Inflammatory macrophage treated with lipopolysaccharide for 4 hours (primary cell): ENCODE measurements at regions not wholly inside any gene's neighbourhood (a gene's known extent, or its start where the extent isn't known, plus 50 kb on each side); places are given as distances from the start of the nearest gene placed in this dataset.
"Not testable (repeated sequence)": the region's sequence is repeated elsewhere in the genome, so short reads cannot be mapped to it uniquely, and the experiment has no call there.

Experiments used
- DNase-seq: peaks from one replicate; pipeline ENCODE4 v3.0.0-alpha.2; 2020

DNA sequence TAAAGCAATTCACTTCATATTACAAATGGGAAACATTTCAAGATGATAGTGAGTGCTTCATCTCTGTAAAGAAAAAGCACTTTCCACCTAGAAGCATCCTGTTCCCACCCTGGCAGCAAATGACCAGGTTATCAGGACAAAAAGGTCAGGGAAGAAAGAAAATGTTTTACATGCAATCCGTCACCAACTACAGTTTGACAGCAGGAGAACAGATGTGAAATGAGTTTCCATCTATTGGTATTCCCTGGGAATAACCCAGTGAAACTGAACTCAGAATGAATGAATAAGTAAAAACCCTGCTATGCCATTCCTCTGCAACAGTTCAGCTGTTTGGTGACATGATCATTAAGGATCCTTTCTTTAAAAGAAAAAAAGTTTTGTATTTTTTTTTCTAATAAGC is 67.6 kb downstream of the HTR1A start:
- DNase-seq, result no peak

DNA sequence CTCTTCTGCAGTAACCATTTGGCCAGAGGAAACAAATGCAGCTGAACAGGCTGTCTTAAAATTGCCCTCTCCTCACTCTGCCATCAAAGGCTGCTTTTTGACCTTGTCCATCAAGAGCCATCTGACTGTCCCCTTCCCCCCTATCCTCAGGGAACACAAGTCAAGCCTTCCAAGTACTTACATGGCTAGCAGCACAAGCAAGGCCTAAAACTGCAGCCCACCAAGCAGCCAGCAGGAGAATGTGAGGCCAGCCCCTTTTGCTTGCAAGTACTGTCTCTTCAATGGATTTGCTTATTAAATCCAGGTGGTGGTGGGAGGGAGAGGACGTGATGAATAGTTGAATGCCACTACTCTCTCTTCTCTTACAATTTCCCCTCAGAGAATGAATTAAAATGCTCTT is 83.5 kb downstream of the HTR1A start:
- DNase-seq, result no peak

DNA sequence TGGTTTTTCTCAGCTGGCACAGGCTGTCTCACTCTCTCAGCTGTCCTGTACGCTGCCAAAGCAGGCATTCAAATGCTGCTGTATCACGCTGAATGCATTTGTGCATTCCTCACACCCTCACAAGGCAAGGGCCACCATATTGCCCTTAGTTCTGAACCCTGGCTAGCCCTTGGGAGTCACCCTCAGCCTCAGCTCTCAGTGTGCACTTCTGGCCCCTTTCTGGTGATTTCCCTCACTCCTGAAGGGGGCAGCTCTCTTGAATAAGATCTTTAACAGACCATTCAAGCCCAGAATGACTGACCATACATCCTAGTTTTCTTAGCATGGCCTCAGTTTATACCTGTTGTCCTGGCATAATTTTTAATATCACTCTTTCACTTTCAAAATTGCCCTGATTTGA is 84.3 kb downstream of the HTR1A start:
- DNase-seq, result no peak

DNA sequence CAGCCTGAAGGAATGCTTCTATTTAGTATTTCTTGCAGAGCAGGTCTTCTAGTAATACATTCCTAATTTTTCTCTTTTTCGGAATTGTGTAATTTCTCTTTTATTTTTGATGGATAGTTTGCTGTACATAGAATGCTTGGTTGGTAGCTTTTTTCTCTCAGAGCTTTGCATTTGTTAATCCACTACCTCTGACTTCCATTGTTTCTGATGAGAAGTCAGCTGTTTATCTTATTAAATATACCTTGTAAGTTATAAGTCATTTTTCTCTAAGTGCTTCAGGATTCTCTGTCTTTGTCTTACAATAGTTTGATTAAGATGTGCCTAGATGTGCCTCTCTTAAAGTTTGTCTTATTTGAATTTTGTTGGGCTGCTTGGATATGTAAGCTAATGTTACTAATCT is 101.9 kb downstream of the HTR1A start:
- no peak for DNase-seq

DNA sequence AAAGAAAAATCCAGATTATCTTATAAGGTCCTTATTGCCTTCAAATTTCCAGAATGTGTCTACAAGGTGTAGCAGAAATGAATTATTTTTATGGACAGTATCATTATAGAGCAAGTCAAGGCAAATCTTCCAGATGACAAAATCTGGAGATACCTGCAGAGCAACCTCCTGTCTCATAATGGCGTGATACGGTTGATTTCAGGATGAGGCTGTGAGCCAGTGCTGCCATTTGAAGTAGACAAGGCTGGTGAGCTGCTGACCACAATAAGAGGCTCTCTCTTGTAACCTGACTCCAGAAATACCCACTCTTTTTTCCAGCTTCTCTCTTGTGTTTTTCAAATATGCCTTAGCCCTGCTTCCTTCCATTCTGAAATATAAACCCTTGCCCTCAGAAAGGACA is 108.2 kb downstream of the HTR1A start:
- DNase-seq, result no peak

DNA sequence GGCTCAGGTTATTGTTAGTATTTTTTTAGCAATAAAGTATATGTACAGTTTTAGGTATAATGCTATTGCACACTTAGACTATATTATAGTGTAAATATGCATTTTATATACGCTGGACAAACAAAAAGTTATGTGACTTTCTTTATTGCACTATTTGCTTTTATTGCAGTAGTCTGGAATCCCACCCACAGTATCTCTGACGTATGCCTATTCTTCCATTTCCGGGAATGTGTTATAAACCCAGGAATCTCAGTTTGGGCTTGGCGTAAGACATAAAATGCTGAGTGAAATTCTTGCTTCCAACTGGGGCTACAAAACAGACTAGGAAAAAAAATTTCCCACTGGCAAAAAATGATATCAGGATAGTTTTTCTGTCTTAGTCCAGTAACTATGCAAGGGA is 119.1 kb downstream of the HTR1A start:
- DNase-seq, result no peak

DNA sequence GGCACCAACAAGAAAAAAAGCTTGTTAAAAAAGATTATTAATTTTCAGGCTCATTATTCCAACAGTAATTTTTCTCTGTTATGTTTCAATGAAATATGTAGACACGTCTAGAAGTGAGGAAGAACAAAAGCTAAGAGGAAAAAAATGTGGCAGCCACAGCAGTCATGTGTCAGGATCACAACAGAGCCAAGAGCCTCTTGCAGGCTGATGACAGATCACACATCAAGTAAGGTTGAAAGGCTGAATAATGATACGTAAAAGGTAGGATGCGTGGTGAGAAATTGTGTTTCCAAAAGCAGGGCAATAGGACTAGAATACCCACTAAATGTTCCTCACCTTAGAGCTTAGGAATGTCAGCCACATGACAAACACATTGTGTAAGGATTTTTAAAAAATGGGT is 124.8 kb downstream of the HTR1A start:
- DNase-seq, result no peak

DNA sequence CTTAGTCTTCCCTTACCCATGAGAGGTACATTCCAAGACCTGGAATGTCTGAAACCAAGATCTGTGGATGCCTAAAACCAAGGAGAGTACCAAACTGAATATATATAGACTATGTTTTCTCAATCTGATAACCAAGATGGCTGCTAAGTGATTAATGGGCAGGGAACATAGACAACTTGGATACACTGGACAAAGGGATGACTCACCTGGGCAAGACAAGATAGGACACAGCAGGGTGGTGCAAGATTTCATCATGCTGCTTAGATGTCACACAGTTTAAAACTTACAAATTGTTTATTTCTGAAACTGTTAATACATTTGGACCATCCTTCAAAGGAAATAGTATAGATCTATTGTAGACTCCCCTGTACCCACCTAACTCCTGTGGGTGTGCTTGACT is 130.9 kb downstream of the HTR1A start:
- no peak for DNase-seq

DNA sequence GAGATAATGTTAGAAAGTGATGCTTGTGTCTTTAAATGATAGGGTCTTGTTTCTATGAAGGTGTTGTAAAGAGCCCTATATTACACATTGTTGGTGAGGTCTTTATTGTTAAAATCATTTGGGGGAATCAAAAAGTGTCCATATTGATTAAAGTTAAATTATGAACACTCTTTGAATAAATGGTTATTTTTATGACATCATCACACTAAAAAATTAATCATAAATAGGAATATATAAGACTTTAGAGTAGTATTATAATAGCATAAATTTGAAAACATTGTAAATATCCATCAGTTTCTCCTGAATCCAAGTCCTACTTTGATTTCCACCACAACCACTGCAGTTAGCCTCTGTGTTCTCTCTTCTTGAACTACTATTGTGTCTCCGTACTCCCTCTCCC is 136.3 kb downstream of the HTR1A start:
- no peak for DNase-seq

DNA sequence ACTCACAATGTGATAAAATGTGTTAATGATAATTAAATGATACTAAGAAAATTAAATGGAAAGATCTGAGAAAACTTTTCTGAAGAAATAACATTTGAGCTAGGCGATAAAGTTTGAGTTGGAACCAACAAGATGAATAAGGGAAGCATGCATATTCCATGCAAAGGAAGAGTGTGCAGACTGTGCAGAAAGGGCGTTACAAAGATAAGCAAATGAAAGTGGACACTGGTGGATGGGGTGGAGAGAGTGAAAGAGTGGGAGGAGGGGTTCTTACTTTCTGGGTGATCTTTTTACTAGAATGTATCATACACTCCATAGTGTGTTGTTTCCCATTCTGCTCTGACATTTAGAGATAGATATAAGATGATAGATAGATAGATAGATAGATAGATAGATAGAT is 138.7 kb downstream of the HTR1A start:
- no peak for DNase-seq

DNA sequence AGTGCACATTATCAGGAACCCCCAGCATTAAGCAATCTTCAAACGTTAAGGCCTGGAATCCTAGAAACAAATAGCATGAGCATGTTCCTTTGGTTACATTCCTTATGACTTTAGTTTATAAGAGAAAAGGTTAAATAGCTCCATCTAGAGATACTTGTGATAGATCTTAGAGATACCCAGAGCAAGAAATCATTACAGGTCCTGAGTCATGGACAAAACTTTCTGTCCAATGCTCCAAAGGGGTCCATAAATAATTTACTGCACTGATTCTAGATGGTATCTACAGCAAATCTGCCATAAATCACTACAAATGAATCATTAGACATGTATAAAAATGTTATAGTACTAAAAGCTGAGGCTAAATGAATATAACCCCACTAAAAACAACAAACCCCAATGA is 139.6 kb downstream of the HTR1A start:
- DNase-seq, result no peak

DNA sequence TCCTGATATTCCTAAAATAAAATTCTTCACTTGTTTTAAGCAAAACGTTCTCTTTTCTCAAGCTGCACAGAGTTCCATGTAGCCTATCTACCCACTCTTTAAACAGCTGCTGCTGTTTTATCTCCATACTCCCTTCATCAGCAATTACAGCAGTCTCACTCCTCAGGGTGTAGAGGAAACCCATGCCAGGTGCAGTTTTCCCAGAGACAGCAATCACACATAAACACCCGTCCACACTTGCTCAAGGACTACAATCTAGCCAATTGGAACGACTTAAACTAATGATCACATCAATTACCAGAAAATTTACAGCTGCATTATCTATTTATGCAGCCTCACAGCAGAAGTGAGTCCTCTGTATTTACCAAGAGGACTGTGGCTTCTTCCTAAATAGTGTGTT is 141.7 kb downstream of the HTR1A start:
- DNase-seq, result no peak

DNA sequence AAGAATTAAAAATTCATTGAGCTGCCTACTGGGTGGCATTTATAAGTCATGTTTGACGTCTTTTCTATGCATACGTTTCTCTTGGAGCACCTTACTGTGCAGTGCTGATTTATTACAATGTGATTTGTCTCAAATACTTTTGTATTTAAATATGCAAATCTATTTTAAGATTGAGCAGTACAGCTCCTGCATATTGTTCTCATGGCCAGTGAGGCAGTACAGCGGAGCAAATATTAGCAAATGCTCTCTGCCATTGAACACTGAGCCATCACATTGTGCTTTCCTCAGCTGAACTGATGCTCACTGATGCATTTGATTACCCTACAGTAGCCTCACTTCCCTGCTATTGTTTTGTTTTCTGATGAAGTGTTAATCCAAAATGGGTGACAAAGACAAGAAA is 149.6 kb downstream of the HTR1A start:
- DNase-seq, result no peak

DNA sequence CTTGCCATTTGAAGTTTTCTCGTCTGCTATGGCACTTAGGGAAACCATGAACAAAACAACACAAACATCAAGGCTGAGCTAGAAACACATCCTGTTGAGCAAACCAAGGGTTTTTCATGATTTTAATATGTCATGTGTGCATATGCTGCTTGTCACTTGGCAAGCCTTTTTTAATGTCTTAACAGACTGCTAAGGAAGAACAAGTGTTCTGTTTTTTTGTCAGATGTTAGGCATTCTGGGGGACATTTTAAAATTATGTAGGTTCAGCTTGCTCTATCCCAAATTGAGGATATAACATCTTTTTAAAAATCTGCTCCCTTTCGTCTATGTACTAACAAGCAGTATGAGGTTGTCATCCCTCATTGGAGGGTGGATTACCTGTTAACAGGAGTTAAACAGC is 150.3 kb downstream of the HTR1A start:
- DNase-seq, result no peak

DNA sequence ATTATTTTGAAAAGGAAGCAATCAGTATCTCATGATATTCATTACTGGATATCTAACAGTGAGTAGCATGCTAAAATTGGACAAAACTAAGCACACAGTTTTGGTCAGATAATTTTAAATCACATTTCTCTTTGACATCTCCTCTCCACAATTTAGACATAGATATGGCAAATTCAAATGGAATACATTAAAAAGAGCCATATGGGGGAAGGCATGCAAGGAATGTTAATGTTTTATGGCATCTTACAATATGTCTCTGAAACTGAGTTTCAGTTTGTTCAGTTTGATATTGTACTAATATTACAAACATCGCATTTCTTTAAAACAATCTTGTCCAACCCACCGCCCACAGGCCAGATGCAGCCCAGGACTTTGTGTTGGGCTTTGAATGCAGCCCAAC is 151.0 kb downstream of the HTR1A start:
- no peak for DNase-seq

DNA sequence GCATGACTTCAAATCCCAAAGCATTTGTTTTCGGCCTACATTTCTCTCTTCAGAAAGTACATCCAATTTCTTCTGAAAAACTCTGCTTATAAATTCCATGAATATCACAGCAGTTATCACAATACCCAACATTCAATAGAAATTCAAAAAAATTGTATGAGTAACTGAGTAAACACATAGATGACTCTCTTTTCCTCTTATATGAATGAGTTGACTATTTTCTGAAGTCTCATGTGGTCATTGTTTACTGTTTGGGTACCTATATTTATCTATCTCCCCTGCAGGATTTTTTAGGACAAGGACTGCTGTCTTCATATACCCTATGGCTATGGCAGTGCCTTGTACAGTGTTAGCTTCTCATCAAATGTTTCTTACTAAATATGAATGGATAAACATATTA is 157.1 kb downstream of the HTR1A start:
- no peak for DNase-seq

DNA sequence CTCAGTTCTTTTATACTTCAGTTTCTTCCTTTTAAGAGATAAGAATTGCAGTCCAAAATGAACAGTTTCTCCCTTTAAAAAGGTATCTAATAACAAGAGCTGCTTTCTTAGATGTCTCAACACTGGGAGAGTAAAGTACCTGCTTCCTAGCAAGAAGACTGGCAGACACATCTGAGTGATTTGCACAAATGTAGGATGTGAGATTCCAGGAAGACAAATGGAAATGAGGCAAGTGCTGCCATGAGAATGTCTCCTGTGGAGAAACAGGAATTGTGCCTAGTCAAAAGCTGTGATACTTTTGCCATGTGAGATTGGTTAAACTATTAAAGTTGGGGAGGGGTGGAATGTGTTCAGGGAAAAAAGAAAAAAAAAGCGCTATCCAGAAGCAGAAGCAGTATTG is 159.1 kb downstream of the HTR1A start:
- no peak for DNase-seq

DNA sequence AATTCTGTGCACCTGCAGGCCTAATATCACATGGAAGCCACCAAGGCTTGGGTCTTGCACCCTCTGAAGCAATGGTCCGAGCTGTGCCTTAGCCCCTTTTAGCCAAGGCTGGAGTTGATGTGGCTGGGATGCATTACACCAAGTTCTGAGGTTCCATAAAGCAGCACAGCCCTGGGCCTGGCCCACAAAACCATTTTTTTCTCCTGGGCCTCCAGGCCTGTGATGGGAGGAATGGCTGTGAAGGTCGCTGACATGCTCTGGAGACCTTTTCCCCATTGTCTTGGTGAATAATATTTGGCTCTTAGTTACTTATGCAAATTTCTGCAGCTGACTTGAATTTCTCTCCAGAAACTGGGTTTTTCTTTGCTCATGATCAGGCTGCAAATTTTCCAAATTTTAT is 167.3 kb downstream of the HTR1A start:
- no peak for DNase-seq

DNA sequence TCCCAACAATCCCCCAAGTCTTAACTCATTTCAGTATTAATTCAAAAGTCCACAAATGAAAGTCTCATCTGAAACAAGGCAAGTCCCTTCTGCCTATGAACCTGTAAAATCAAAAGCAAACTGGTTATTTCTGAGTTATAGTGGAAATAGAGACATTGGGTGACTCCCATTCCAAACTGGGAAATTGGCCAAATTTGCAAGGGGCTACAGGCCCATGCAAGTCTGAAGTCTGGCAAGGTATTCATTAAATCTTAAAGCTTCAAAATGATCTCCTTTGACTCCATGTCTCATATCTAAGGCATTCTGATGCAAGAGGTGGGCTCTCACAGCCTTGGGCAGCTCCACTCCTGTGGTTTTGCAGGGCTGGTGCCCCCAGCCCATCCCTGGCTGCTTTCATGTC is 167.9 kb downstream of the HTR1A start:
- DNase-seq, result no peak

DNA sequence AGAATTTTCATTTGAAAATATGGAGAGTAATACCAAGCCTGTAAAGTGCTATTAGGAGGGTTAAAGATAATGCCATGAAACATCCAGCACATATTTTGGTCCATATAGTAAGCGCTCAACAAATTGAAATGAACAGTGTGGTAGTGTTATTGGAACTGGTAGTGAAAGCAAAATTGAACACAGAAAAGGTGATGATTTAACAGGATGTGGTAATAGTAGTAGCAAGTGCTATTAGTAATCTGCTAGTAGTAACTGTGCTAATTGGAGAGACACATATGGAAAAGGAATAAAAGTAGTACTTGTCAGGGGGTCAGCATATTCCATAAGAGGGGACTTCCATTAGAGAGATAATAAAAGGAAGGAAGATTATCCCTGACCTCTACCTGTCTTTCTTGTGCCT is 187.3 kb downstream of the HTR1A start:
- DNase-seq, result no peak

DNA sequence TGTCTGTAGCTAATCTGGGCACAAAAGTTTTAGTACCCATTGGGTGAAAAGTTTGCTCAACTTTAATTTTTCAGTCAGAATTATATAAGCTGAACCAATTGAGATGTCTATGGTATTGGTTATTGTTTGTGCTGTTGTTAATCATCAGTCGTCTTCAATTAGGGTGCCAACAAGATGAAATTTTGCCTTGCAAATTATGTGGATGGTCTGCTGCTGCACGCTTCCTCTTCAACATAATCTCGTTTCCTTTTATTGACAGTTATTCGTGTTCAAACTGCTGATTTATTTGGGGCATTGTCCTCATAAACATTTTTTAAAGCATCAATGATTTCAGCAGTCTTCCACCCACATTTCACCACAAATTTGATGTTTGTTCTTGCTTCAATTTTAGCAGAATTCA is 194.0 kb downstream of the HTR1A start:
- DNase-seq, result no peak

DNA sequence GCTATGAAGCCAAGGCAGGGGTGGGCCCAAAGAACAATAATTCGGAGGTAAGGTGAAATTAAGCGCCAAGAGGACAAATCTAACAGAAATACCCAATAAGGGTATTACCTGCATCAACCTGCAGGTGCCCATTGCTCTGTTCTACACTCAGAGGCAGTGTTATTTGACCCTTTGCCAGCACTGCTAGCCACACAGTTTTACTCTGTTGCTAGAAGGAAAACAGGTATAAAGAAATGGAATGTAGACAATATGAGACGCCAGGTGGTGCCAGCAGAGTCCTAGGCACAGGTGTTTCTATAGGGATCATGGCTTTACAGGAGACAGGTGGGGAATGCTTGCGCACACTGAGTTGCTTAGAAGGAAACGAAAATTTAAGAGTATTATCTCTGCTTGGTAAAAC is 201.3 kb downstream of the HTR1A start:
- DNase-seq, result no peak

DNA sequence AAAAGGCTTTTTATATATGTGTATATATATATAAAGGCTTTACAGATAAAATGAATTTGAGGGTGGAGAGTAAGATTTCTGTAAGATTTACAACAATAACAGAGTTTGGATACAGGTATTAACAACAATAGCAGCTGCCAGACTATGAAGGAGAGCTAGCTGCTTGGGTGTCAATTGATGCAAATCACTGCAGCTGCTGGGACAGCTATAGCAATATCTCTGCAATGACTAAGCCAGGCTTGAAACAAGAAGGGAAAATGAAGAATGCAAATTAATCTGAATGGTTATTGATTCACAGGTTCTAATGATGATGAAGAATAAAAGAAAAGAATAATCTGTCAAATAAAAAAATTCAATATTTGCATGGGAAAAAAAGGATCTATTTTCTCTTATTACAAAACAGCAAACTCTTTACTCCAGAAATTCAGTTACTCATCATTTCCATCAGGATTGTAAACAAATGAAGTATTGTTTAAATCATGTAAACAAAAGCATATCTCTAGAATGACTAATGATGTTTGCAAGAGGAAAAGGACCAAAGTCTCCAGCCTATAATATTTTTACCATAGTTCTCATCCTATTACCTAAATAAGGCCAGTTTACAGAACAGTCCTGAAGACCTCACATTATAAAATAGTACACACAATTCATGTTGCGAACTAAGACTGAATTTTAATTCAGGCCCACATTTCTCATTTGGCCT is 219.0 kb downstream of the HTR1A start:
- DNase-seq, result no peak

DNA sequence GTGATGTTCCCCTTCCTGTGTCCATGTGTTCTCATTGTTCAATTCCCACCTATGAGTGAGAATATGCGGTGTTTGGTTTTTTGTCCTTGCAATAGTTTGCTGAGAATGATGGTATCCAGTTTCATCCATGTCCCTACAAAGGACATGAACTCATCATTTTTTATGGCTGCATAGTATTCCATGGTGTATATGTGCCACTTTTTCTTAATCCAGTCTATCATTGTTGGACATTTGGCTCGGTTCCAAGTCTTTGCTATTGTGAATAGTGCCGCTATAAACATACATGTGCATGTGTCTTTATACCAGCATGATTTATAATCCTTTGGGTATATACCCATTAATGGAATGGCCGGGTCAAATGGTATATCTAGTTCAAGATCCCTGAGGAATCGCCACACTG is 229.4 kb downstream of the HTR1A start:
- DNase-seq, result not testable (repeated sequence)

DNA sequence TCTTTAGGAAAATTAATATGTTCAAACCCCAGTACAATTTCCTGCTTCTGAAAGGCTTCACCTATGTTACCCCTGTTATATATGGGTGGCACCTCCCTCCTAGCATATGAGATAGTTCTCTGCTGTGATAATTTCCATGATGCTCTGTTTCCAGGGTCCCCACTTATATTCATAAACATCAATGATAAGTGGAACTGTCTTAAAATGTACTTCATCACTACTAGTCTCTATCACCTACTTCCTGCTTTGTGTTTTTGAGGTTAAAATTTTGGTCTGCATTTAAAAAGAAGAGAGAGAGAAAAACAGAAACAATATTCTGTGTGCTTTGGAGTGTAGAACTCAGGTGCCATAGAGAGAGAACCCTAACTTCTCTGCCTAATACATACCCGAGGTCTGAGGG is 234.7 kb downstream of the HTR1A start:
- DNase-seq, result no peak

DNA sequence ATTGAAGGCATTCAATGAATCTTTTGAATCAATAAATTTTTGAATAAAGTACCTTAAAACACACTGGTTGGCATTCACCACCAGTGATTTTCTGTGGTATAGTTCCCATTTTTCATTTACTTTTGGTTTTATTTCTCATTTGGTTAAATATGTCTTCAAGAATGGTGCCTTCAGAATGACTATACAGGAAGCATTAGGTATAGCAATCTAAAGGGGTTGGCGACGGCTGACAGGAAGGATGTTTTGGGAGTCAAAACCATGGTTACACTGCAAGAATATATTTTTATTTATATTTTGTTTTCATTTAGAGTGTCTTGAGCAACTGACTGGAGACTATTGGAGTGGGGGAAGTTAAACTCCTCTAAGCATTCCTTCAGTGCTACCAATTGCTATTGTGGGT is 235.7 kb downstream of the HTR1A start:
- no peak for DNase-seq
